HG03103 (cell line): ENCODE measurements at regions not wholly inside any gene's neighbourhood (a gene's known extent, or its start where the extent isn't known, plus 50 kb on each side); places are given as distances from the start of the nearest gene placed in this dataset.

ENCODE experiments used
- ATAC-seq: cut with Tn5 transposase; IDR thresholded peaks from one replicate; pipeline ENCODE4 v1.9.1; 2021; ENCODE audit warnings: low read depth; ENCODE audit not compliant: unreplicated experiment

- ATAC-seq = no peak
These were observed 82.2 kb downstream of the COPS8 start for GRCh38 chr2:237167934-237168333.

DNA sequence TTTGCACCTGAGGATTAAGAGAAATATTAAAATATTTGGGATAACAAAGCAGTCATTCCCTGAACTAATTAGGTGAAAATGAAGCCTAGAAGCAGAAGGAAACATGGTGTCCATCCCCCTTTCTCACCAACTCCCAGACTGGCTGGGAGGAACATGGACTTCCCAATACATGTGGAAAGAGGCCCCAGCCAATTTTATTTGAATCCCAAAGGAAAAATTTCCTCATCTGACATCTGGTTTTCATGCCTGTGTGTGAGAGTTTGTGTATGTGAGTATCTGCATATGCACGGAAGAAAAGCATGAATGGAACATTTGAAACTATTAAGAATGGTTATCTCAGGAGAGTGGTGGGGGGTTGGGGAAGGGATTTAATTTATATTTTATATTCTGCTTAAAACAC is 84.3 kb downstream of the COPS8 start:
- no peak for ATAC-seq

DNA sequence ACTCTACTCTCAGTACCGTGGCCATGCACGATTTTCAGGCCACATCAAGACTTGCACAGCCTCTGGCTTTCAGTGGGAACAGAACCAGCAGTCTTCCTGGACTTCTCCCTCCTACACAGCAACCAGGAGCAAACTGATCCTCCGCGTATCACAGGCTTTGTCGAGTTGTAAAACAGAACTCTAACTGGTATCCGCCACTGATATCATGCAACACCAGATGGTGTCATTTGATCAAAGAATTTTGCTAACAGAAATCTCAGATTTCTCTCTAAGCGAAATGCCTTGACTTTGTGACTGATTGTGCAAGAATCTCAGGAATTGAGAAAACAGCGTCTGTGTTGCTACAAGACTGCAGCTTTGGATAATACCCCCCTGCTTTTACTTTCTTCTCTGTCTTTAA is 85.7 kb downstream of the COPS8 start:
- no peak for ATAC-seq

GRCh38 chr2:237171881-237172280 is 86.2 kb downstream of the COPS8 start:
- no peak for ATAC-seq

GRCh38 chr2:237177052-237177451 is 91.4 kb downstream of the COPS8 start:
- no peak for ATAC-seq

DNA sequence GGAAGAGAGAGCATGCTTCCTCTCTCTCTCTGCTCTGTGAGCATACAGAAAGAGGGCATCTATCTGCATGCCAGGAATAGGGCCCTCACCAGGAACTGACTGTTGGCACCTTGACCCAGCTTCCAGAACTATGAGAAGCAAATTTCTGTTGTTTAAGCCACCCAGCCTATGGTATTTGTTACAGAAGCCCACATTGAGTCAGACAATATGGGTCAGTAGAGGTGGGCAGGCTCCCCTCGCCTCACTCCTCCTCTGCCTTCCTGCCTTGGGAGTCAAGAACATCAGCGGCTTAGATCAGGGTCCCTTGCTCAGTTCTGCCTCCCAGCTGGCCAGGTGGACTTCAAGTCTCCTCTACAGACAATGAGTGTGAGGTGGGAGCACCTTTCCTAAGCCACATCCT is 92.3 kb downstream of the COPS8 start:
- no peak for ATAC-seq

GRCh38 chr2:237178396-237178795 is 92.7 kb downstream of the COPS8 start:
- ATAC-seq = no peak

DNA sequence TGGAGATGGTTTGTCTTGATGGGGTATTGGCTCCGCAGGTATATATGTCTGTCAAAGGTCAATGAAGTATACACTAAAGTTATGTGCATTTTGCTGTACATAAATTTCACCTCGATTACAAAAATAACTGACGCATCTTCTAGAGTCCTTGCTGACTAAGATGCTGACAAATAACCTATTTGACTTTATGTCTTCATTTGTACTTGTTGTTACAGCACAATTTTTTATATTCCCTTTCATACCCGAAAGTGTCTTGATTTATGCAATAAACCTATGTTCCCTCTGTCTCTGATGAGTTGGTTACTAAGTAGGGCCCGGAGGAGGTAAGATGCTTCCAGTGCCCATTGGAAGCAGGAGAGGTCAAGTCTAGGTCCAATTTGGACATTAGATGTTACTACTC is 93.5 kb downstream of the COPS8 start:
- no peak for ATAC-seq

GRCh38 chr2:237180187-237180586 is 94.5 kb downstream of the COPS8 start:
- ATAC-seq = no peak

DNA sequence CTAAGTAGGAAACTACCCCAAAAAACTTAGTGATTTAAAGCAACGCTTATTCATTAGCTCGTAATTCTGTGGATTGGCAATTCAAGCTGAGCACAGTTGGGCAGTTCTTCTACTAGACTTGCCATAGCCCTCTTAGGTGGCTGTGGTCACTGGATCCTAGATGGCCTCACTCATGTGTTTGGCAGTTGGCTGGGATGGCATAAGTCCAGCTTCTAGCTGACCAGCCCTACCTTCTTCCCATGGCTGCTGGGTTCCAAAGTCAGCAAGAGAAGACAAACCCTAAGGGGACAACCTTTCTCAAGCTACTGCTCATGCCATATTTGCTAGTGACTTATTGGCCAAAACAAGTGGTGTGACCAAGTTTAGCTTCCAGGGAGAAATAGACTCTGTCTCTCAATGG is 95.3 kb downstream of the COPS8 start:
- ATAC-seq = no peak

DNA sequence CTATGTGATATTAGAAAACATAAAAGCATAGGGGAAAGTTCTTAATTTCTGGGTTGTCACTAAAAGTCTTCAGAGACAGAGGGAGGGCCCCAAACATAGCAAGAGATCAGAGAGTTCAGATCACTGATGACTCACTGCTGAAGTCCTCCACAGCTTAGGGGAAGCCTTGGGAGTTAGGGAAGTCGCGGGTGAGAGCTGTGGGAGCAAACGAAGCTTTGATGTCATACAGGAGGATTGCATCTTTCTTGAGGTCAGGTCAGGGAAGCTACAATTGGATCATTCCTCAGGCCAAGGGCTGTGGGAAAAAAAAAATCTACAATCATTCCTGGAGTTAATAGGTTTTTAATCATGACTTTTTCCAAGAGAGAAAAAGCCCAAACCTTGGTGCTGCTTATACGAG is 96.2 kb downstream of the COPS8 start:
- ATAC-seq = no peak

DNA sequence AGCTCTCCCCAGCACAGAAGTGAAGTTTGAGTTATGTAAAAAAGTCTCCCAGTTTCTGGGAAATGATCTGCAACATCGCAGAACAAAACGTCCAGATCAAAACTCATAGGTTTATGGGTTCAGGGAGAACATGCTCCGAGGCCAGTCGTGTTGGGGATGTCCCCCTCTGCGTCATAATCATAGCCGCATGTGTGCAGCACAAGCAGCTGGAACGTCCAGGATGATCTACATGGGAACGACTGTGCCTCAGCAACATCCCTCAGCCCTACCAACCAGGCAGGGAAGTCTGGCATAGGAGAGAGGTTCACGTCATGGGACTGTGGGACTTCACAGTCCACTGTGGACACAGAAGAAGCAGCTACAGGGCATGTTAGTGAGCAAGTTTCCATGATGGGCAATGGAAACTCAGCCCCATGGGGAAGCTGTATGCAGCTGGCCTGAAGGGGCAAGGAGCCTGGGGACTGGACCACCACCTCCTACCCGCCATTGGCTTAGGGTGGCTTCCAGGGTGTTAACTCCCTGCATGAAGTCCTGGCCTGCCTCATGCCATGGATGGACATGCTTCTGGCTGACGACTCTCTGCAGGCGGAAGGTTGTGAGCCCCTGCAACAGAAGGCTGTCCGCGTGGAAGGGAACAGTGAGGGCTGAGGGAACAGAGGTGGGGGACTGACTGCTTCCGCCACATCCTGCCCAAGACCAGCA is 96.9 kb downstream of the COPS8 start:
- no peak for ATAC-seq

DNA sequence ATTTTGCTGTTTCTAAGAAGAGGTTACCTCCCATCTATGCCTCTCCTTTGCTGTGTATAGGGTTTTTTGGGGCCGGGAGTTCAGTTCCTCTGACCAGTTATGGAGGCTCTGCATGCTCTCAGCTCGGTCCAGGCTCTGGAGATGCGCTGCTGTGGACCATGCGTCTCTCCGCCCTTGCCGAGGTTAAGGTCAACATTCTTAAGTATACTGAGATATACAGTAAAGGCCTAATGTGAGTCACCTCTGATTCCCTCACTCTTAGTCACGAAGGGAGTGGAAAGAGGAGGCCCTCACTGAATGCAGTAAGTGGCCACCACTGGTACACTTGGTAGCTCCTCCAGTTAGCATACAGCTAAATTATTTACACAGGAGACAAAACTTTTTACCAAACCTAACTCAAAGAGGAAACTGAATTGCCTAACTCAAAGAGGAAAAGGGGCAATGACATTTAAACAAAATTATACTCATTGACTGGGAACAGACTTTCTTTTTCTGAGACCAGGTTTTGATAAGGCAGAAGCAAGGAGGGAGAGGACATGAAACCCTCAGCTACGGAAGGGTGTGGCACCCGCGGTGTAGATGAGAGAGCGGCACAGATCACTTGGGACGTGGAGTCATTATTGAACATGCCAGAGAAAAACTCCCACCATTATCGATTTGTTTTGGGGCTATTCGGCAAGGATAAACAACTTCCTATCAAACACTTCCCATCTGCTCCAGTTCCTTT is 98.7 kb downstream of the COPS8 start:
- ATAC-seq = no peak

DNA sequence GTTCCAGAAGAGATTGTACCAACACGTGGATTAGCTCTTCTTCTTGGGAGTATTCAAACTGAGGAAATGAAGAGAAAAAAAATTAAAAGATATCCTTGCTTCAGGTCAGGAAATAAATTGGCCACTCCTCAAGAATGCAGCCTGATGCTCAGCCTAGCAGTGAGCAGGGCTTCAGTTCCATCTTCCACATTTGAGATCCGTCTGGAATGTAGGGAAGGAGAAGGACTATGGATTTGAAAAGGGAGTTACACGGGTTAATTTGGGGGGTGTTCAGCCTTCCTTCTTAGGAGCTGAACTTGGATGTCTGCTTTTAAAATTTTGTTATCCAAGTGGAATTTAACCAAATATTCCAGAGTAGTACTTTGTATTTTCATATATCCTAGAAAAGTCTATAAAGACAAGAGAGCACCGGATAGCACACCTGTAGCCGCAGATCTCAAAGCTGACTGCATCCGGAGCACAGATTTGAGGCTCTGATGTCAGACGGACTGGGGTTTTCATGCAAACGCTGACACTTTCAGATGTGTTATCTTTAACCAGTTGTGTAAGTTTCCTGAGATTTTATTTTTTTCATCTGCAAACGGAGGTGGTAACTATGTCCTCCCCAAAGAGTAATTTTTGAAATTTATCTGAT is 99.3 kb downstream of the COPS8 start:
- no peak for ATAC-seq

DNA sequence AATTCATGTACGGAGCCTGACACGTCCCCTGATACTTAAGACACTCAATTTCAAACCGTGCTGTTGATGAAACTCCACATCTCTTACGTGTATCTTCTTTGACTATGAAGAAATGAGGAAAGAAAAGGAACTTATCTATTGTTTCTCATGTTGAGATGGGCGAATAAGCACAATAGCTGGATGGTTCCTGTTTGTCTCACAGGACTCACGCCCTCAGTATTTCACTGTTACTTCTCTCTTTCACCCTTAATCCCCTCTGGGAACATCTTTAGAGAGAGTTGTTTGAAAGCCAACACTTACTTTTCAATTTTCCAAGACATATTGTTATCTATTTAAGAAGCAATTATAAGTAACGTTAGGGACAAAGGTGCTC is 99.8 kb downstream of the COPS8 start:
- ATAC-seq = no peak

DNA sequence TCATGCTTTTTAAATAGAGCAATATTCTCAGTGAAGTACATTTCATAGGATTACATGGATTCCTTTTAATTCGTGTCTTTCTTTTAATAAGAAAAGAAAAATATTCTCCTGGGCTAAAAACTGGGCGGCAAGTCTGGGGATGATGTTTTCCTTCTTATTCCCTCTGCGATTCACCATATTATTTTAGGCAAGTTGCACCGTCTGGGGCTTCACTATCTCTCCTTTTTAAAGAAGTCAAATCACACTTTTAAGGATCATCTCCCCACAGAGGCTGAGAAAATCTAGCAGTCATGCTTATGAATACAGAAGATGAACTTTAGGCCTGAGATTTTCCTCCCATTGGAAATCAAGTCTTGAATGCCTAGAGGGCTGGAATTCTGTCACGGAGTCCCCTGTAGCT is 104.1 kb downstream of the COPS8 start:
- no peak for ATAC-seq

DNA sequence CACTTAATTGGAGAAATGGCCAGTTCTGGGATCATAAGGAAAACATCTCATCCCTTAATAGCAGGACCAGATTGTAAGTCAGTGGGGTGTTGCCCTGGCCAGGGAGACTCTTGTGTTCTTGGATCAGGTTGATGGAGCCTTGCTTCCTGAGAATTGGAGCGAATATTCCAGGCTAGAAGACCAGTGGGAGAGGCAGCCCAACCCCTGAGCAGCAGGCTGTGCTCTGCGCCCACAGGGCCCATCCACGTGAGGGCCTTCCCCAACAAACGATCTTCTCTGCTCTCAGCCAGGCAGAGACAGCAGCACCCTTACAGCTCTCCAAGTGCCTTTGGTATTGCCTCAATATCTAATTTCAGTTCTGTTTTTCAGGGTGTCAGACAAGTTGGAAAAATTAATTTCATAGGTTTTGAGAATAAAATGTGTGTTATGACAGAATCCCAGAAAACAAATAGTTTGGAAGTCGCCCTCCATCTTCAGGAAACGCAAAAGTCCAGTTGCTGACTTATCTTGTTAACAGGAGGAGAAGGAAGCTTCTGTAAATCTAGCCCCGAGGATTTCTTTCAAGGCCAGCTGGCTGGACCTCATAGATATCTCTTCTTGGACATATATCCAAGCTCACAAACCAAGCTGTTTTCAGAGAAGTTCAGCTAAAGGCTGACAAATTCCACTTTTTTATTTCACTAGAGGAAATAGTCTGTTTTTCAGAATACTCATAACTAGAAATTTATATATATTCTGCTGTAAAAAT is 105.5 kb downstream of the COPS8 start:
- no peak for ATAC-seq

- ATAC-seq = no peak
These were observed 106.0 kb downstream of the COPS8 start for GRCh38 chr2:237191714-237192081.

- ATAC-seq = no peak
These were observed 107.2 kb downstream of the COPS8 start for GRCh38 chr2:237192881-237193280.

DNA sequence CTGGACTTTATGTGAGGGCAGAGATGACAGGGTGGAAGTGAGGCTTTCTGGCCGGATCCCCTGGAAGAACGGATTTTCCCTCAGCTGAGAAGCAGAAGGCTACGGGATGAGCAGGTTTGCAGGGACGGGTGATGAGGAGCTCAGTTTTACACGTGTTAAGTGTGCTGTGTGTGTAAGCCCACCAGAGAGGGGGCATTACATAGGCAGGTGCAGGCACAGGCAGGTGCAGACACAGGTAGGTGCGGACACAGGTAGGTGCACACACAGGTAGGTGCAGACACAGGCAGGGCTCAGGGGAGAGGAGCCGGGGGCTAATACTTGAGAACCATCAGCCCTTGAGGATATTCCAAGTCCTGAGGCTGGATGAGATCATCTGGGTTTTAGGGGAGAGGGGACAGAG is 107.7 kb downstream of the COPS8 start:
- no peak for ATAC-seq

DNA sequence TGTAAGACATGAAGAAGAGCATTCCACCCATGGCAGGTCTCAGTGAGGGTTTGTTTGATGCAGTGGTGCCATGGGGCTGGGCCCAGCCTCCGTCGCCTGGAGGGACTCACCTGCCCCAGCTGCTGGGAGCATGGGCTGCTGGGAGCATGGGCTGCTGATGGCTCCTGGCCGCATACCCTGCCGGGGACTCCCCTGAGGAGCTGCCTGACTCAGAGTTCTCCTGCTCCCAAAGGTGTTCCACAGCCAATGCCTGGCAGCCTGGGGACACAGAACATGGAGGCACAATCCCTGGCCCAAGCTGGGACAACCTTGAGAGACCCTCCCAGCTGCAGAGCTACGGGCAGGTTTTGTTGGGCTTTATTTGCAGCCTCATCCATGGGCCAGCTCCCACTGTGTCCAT is 108.4 kb downstream of the COPS8 start:
- ATAC-seq = no peak
